ENCODE measurements at regions not wholly inside any gene's neighbourhood (a gene's known extent, or its start where the extent isn't known, plus 50 kb on each side); places are given as distances from the start of the nearest gene placed in this dataset.

DNA sequence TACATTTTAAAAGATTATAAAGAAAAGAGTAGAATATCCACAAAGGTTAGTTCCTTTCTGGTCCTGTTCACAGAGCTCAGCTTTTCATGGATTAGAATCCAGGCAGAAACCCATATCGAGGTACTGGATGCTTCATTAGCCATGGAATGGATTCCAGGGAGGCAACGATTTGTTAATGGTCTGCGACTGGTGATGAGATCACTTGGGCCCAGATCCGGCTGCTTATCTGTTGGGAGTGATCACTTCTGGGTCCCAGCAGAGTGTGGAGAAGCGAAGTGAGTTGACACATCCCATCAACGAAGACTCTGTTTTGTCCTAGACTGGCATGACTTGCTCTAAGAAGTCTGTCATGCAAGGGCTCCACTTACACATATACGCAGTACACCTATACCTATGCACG lies 165.8 kb downstream of the MAF start:
- TF ChIP-seq, protein P1, sequence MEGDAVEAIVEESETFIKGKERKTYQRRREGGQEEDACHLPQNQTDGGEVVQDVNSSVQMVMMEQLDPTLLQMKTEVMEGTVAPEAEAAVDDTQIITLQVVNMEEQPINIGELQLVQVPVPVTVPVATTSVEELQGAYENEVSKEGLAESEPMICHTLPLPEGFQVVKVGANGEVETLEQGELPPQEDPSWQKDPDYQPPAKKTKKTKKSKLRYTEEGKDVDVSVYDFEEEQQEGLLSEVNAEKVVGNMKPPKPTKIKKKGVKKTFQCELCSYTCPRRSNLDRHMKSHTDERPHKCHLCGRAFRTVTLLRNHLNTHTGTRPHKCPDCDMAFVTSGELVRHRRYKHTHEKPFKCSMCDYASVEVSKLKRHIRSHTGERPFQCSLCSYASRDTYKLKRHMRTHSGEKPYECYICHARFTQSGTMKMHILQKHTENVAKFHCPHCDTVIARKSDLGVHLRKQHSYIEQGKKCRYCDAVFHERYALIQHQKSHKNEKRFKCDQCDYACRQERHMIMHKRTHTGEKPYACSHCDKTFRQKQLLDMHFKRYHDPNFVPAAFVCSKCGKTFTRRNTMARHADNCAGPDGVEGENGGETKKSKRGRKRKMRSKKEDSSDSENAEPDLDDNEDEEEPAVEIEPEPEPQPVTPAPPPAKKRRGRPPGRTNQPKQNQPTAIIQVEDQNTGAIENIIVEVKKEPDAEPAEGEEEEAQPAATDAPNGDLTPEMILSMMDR (IDR thresholded peaks at IDR 0.05; ENCODE audit: insufficient read depth, low read length, poor library complexity, severe bottlenecking): no peak
- no peak for DNase-seq (ENCODE audit: extremely low read depth, insufficient read length)
- Histone ChIP-seq H3K36me3 (ENCODE audit: control insufficient read depth, insufficient read depth, low read length) (no peaks in the 10 kb centered on the region), H3K27me3 (replicated peaks; ENCODE audit: control insufficient read depth, insufficient read depth, low read length) (no peaks in the 10 kb centered on the region; the same call in none of the 2 replicates), H3K4me3 (replicated peaks; ENCODE audit: low read depth, low read length) (no peak overlapping the region)

DNA sequence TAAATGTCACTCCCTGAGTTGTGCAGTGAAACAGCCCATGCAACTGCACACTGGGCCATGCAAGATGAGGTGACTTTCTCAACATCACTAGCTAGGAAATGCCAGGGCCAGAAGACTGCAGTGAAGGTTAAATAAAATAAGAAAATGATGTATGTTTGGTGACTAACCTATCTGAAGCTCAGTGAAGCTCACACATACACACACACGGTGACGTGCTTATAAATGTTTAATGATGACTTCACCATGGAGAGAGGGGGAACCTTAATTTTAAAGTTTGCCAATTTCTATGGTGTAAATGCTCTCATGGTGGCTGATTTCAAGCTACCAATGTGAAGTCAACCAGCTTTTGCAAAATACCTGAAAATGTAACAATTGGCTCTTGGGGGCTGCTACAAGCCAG lies 166.4 kb downstream of the MAF start:
- TF ChIP-seq, protein P1 (IDR thresholded peaks at IDR 0.05; ENCODE audit: insufficient read depth, low read length, poor library complexity, severe bottlenecking): no peak
- H3K27me3 ChIP-seq (replicated peaks; ENCODE audit: control insufficient read depth, insufficient read depth, low read length): no peaks in the 10 kb centered on the region; the same call in none of the 2 replicates
- no peak for DNase-seq (ENCODE audit: extremely low read depth, insufficient read length)
- H3K4me3 ChIP-seq (replicated peaks; ENCODE audit: low read depth, low read length): no peak overlapping the region
- no peaks in the 10 kb centered on the region for H3K36me3 ChIP-seq (ENCODE audit: control insufficient read depth, insufficient read depth, low read length)

DNA sequence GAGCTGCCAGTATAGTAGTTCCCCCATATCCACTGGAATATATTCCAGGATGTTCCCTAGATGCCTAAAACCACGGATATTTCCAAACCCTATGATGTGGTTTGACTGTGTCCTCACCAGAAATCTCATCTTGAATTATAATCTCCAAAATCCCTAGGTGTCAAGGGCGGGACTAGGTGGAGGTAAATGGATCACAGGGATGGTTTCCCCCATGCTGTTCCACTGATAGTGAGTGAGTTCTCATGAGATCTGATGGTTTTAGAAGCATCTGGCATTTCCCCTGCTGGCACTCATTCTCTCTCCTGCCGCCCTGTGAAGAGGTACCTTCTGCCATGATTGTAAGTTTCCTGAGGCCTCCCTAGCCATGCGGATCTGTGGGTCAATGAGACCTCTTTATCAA lies 168.6 kb downstream of the MAF start:
- TF ChIP-seq, protein P1 (IDR thresholded peaks at IDR 0.05; ENCODE audit: insufficient read depth, low read length, poor library complexity, severe bottlenecking): no peak
- H3K27me3 ChIP-seq (replicated peaks; ENCODE audit: control insufficient read depth, insufficient read depth, low read length): no peaks in the 10 kb centered on the region; the same call in none of the 2 replicates
- no peak for DNase-seq (ENCODE audit: extremely low read depth, insufficient read length)
- H3K4me3 ChIP-seq (replicated peaks; ENCODE audit: low read depth, low read length): no peak overlapping the region
- no peaks in the 10 kb centered on the region for H3K36me3 ChIP-seq (ENCODE audit: control insufficient read depth, insufficient read depth, low read length)

DNA sequence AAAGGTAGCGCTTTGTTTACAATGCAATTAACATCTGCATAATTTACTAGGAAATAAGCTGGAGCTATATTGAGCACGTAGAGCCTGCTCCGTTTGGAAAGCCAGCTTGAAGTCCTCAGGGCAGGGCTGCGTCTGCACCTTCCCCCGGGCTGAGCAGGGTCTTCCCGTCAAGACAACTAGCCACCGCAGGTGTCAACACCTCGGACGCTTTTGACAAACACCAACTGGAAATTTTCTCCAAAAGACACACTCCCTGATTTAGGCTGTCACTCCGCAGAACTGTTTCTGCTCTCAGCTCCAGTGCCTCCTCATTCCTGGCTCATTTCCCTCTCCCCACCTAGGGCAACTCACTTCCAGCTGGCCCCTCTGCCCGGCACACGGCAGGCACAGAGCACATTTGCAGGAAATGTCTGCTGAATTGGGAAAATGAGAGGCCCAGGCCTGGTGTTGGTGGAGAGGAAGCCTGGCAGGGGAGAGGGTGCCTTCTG lies 170.3 kb downstream of the MAF start:
- no peaks in the 10 kb centered on the region; the same call in none of the 2 replicates for H3K27me3 ChIP-seq (replicated peaks; ENCODE audit: control insufficient read depth, insufficient read depth, low read length)
- TF ChIP-seq, protein P1 (IDR thresholded peaks at IDR 0.05; ENCODE audit: insufficient read depth, low read length, poor library complexity, severe bottlenecking): no peak
- no peak for DNase-seq (ENCODE audit: extremely low read depth, insufficient read length)
- H3K36me3 ChIP-seq (ENCODE audit: control insufficient read depth, insufficient read depth, low read length): no peaks in the 10 kb centered on the region
- no peak overlapping the region for H3K4me3 ChIP-seq (replicated peaks; ENCODE audit: low read depth, low read length)

DNA sequence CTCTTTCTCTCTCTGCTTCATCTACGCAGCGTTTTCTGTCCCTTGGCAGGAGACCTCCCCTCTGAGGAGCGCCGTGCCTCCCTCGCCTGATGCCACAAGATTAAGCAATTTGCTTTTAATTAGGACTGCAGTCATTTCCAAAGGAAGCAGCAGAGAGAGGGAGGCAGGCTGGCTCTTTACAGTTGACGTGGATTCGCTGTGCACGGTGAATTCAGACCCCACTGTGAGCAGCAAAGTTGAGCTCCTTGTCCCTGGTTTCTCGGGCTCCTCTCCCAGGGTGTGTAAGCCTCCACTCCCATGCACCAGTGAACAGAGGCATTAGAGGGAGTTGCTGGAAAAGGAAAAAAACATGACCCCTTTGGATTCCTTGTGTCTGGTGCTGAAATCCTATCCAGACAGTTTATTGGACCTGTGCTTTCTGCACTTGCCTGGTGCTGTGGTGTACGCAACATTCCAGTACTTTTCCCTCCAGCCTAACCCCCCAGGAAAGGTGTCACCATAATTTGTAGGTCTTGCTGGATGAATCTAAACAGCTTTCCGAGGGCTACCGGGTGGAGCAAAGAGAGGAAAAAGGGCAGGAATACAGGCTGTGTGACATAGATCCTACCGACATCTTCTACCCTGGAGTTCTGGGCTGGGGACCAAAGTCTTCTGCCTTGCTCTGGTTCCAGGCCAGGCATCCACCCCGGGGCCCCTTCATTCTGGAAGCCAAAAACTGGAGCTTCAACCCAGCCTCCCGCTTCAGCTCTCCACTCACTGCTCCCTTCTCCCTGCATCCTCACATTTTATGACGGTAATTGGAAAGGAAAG lies 171.0 kb downstream of the MAF start:
- H3K27me3 ChIP-seq (replicated peaks; ENCODE audit: control insufficient read depth, insufficient read depth, low read length): no peaks in the 10 kb centered on the region; the same call in none of the 2 replicates
- no peak for DNase-seq (ENCODE audit: extremely low read depth, insufficient read length)
- TF ChIP-seq, protein P1 (IDR thresholded peaks at IDR 0.05; ENCODE audit: insufficient read depth, low read length, poor library complexity, severe bottlenecking): no peak
- no peak overlapping the region for H3K4me3 ChIP-seq (replicated peaks; ENCODE audit: low read depth, low read length)
- H3K36me3 ChIP-seq (ENCODE audit: control insufficient read depth, insufficient read depth, low read length): no peaks in the 10 kb centered on the region
